ENCODE measurements at regions not wholly inside any gene's neighbourhood (a gene's known extent, or its start where the extent isn't known, plus 50 kb on each side); places are given as distances from the start of the nearest gene placed in this dataset.

- DNase-seq = no peak
Measured at GRCh38 chr22:49079743-49080500, 747.8 kb downstream of the BRD1 start.

- DNase-seq = no peak
Measured at GRCh38 chr22:49079027-49079725, 748.5 kb downstream of the BRD1 start.

- DNase-seq = no peak
Measured at GRCh38 chr22:49078076-49078710, 749.5 kb downstream of the BRD1 start.

GRCh38 chr22:49077586-49077985, 750.1 kb downstream of the BRD1 start:
- no peak for DNase-seq

- no peak for DNase-seq
Measured at GRCh38 chr22:49077036-49077393, 750.7 kb downstream of the BRD1 start.

- DNase-seq = no peak
Measured at GRCh38 chr22:49076300-49077035, 751.2 kb downstream of the BRD1 start.

GRCh38 chr22:49075150-49075549, 752.5 kb downstream of the BRD1 start:
- DNase-seq = no peak

GRCh38 chr22:49073873-49074417, 753.7 kb downstream of the BRD1 start:
- no peak for DNase-seq

- DNase-seq = no peak
Measured at GRCh38 chr22:49072996-49073645, 754.6 kb downstream of the BRD1 start.

GRCh38 chr22:49070501-49070900, 757.2 kb downstream of the BRD1 start:
- DNase-seq = no peak

GRCh38 chr22:49068861-49069500, 758.7 kb downstream of the BRD1 start:
- DNase-seq = no peak

- no peak for DNase-seq
Measured at GRCh38 chr22:49067504-49067903, 760.2 kb downstream of the BRD1 start.

- no peak for DNase-seq
Measured at GRCh38 chr22:49066619-49067018, 761.1 kb downstream of the BRD1 start.

- no peak for DNase-seq
Measured at GRCh38 chr22:49064836-49065235, 762.8 kb downstream of the BRD1 start.

GRCh38 chr22:49063545-49063890, 764.2 kb downstream of the BRD1 start:
- no peak for DNase-seq

- no peak for DNase-seq
Measured at GRCh38 chr22:49062802-49063544, 764.7 kb downstream of the BRD1 start.

GRCh38 chr22:49062155-49062801, 765.4 kb downstream of the BRD1 start:
- DNase-seq = no peak

GRCh38 chr22:49057910-49058309, 769.8 kb downstream of the BRD1 start:
- DNase-seq = no peak

GRCh38 chr22:49056301-49056700, 771.4 kb downstream of the BRD1 start:
- no peak for DNase-seq

GRCh38 chr22:49055406-49055805, 772.3 kb downstream of the BRD1 start:
- DNase-seq = no peak

GRCh38 chr22:49053578-49053977, 774.1 kb downstream of the BRD1 start:
- no peak for DNase-seq

Measured in activated T-cell treated with anti-CD3 and anti-CD28 coated beads, Interleukin-2, amount 50 U/mL, for 48 hours (primary cell).